ENCODE measurements at regions not wholly inside any gene's neighbourhood (a gene's known extent, or its start where the extent isn't known, plus 50 kb on each side); places are given as distances from the start of the nearest gene placed in this dataset.
"Not testable (repeated sequence)": the region's sequence is repeated elsewhere in the genome, so short reads cannot be mapped to it uniquely, and the experiment has no call there.

DNA sequence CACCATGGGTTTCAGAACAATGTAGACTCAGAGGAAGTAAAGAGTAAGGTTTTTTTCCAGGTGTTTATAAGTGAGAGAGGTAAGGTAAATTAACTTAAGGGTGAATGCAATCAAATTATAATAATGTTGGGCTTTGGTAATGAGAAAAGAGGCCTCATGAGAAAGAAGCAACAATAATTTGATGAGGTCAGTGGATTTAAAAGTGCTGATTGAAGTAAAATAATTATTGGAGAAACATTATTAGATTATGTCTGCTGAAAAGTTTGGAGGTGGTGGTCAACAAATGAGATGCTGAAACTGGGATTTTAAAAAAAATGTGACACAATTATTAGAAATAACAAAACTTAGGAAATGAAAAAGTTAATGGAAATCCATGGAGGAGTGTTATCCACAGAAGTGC, 187.4 kb upstream of the BRINP3 start:
- H3K36me3 ChIP-seq (ENCODE audit: control insufficient read depth, insufficient read depth, low read length): no peaks in the 10 kb centered on the region
- no peak overlapping the region for H3K27ac ChIP-seq (ENCODE audit: low read depth, low read length, severe bottlenecking)
- H3K9me3 ChIP-seq (ENCODE audit: control insufficient read depth, low read length): no peaks in the 10 kb centered on the region
- no peak overlapping the region for H3K4me3 ChIP-seq (ENCODE audit: extremely low read depth, insufficient read depth, low read length, poor library complexity, severe bottlenecking)
- H3K4me1 ChIP-seq (ENCODE audit: control insufficient read depth, insufficient read depth, low read length, poor library complexity, severe bottlenecking): no peaks in the 10 kb centered on the region

DNA sequence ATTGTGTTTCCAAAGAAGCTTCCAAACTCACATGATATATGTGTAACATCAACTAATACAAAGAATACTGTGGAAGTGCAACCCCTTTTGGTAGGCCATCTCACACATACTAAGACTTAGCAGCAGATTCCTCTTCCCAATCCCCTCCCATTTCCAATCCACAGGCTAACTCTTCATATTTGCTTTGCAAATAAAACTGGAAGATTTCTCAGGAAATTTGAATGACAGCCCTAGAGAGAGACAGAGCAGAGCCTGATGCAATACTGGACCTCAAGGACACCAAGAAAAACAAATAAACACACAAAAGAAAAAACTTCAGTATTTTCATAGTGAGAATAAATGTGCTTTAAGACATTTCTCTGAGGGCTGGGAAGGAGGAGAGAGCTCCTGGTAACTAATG, 190.2 kb upstream of the BRINP3 start:
- H3K9me3 ChIP-seq (ENCODE audit: control insufficient read depth, low read length): no peaks in the 10 kb centered on the region
- no peak overlapping the region for H3K27ac ChIP-seq (ENCODE audit: low read depth, low read length, severe bottlenecking)
- no peaks in the 10 kb centered on the region for H3K4me1 ChIP-seq (ENCODE audit: control insufficient read depth, insufficient read depth, low read length, poor library complexity, severe bottlenecking)
- H3K36me3 ChIP-seq (ENCODE audit: control insufficient read depth, insufficient read depth, low read length): no peaks in the 10 kb centered on the region
- no peak overlapping the region for H3K4me3 ChIP-seq (ENCODE audit: extremely low read depth, insufficient read depth, low read length, poor library complexity, severe bottlenecking)

DNA sequence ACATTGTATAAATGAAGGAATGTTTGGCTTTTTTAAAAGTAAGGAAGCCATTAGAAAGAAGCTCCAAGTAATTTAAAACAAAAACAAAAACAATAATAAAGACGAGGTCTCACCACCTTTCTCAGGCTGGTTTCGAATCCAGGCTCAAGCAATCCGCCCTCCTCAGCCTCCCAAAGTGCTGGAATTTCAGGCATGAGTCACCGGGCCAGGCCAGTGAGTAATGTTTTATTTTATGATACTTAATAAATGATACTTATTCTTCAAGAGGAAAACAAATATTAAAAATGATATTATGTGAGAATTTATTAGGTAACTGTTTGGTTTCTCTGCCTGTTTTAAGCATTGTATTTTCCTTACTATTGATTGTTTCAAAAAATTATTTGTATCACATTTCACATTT, 201.4 kb upstream of the BRINP3 start:
- 94% methylated on average over 3 of the region's 4 CpGs; no CpG with 5 or more reads in 1 of the 2 experiments for WGBS, 2 experiments (ENCODE audit: insufficient coverage in 2 of 2)
- Histone ChIP-seq H3K9me3 (ENCODE audit: control insufficient read depth, low read length) (no peaks in the 10 kb centered on the region), H3K4me1 (ENCODE audit: control insufficient read depth, insufficient read depth, low read length, poor library complexity, severe bottlenecking) (no peaks in the 10 kb centered on the region), H3K4me3 (ENCODE audit: extremely low read depth, insufficient read depth, low read length, poor library complexity, severe bottlenecking) (no peak overlapping the region), H3K36me3 (ENCODE audit: control insufficient read depth, insufficient read depth, low read length) (no peaks in the 10 kb centered on the region), H3K27ac (ENCODE audit: low read depth, low read length, severe bottlenecking) (no peak overlapping the region)

DNA sequence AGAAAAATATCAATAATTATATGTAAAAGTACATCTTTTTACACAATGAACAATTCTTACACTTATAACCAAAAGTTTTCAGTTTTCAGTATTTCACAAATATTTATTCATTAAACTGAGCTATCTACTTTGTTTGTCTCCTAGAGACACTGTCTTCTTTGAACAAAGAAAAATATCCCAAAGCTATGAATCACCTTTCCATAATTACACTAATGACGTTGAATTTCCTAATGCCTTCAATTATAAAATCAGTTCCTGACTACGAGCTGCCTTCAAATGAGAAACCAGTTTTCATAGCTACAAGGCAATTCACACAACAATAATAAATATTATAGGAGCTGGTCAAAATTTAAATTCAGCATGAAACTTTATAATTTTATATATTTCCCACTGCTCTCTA, 201.8 kb upstream of the BRINP3 start:
- Histone ChIP-seq H3K4me3 (ENCODE audit: extremely low read depth, insufficient read depth, low read length, poor library complexity, severe bottlenecking) (no peak overlapping the region), H3K4me1 (ENCODE audit: control insufficient read depth, insufficient read depth, low read length, poor library complexity, severe bottlenecking) (no peaks in the 10 kb centered on the region), H3K36me3 (ENCODE audit: control insufficient read depth, insufficient read depth, low read length) (no peaks in the 10 kb centered on the region), H3K27ac (ENCODE audit: low read depth, low read length, severe bottlenecking) (no peak overlapping the region), H3K9me3 (ENCODE audit: control insufficient read depth, low read length) (no peaks in the 10 kb centered on the region)
- 67 to 82% methylated on average over 1 of the region's 2 CpGs for WGBS, 2 experiments (ENCODE audit: insufficient coverage in 2 of 2)

DNA sequence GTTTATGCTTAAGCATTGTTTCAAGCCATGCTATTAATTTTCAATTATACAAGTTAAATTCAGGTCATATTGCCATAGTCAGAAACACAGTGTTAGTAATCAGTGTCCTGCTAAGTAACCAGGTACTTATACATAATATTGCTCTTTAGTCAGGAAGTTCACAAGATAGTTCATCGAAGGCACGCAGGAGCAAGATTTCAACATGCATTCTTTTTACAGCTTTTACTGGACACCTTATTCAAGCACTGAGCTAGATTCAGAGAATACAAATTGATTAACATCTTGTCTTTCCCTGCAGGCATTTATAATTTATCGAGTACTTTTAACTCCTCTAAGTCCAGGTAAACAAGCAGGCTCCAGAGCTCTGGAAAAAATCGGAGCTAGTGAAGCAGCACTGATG, 202.3 kb upstream of the BRINP3 start:
- no peaks in the 10 kb centered on the region for H3K4me1 ChIP-seq (ENCODE audit: control insufficient read depth, insufficient read depth, low read length, poor library complexity, severe bottlenecking)
- no peaks in the 10 kb centered on the region for H3K9me3 ChIP-seq (ENCODE audit: control insufficient read depth, low read length)
- no peak overlapping the region for H3K4me3 ChIP-seq (ENCODE audit: extremely low read depth, insufficient read depth, low read length, poor library complexity, severe bottlenecking)
- 83 to 100% methylated on average over 1 of the region's 4 CpGs for WGBS, 2 experiments (ENCODE audit: insufficient coverage in 2 of 2)
- H3K36me3 ChIP-seq (ENCODE audit: control insufficient read depth, insufficient read depth, low read length): no peaks in the 10 kb centered on the region
- no peak overlapping the region for H3K27ac ChIP-seq (ENCODE audit: low read depth, low read length, severe bottlenecking)

DNA sequence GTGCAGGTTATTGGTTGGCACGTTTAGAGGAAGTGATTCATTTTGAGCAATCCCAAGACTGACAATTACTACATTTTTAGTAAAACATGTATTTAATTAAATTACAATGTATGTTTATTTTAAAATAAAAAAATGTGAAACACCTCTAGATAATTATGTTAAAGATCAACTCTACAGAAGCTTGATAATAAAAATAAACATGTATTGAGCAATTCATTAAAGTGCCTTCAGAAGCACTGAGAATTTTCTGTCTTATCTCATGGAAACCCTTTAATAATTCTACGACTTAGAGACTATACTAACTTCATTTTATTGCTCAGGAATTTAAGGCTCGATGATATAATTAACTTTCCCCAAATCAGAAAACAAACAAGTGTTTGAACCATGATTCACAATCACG, 208.0 kb upstream of the BRINP3 start:
- Histone ChIP-seq H3K9me3 (ENCODE audit: control insufficient read depth, low read length) (no peaks in the 10 kb centered on the region), H3K4me3 (ENCODE audit: extremely low read depth, insufficient read depth, low read length, poor library complexity, severe bottlenecking) (no peak overlapping the region), H3K27ac (ENCODE audit: low read depth, low read length, severe bottlenecking) (no peak overlapping the region), H3K4me1 (ENCODE audit: control insufficient read depth, insufficient read depth, low read length, poor library complexity, severe bottlenecking) (no peaks in the 10 kb centered on the region), H3K36me3 (ENCODE audit: control insufficient read depth, insufficient read depth, low read length) (no peaks in the 10 kb centered on the region)
- 90 to 100% methylated on average over 3 of the region's 4 CpGs for WGBS, 2 experiments (ENCODE audit: insufficient coverage in 2 of 2)

DNA sequence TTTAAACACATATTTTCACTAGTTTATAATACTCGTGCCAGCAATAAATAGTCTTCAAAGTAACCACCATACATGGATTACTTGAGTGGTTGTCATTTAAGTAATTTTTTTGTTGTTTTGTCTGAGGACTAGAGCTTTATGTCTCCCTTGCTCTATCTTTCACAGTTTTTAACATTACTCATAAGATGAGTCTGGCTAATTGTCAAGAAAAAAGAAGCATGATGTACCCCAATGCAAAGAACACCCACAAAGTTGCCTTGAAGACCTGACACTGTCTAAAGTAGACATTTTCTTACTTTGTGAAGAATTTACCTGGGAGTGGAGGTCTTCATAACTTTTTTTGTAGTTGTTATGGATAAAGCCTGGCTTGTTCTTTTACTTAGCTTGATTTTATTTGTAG, 210.4 kb upstream of the BRINP3 start:
- Histone ChIP-seq H3K4me1 (ENCODE audit: control insufficient read depth, insufficient read depth, low read length, poor library complexity, severe bottlenecking) (no peaks in the 10 kb centered on the region), H3K9me3 (ENCODE audit: control insufficient read depth, low read length) (no peaks in the 10 kb centered on the region), H3K4me3 (ENCODE audit: extremely low read depth, insufficient read depth, low read length, poor library complexity, severe bottlenecking) (no peak overlapping the region), H3K36me3 (ENCODE audit: control insufficient read depth, insufficient read depth, low read length) (no peaks in the 10 kb centered on the region), H3K27ac (ENCODE audit: low read depth, low read length, severe bottlenecking) (no peak overlapping the region)
- no CpG with 5 or more reads among the region's 1 CpG for WGBS, 2 experiments (ENCODE audit: insufficient coverage in 2 of 2)

DNA sequence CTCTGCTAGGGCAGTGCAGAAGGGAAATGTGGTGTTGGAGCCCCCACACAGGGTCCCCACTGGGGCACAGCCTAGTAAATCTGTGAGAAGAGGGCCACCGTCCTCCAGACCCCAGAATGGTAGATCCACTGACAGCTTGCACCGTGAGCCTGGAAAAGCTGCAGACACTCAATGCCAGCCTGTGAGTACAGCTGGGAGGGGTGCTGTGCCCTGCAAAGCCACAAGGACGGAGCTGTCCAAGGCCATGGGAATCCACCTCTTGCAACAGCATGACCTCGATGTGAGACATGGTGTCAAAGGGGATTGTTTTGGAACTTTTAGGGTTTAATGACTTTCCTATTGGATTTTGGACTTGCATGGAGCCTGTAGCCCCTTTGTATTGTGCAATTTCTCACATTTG, 220.8 kb upstream of the BRINP3 start:
- not testable (repeated sequence) for H3K36me3 ChIP-seq (ENCODE audit: control insufficient read depth, insufficient read depth, low read length); H3K9me3 ChIP-seq (ENCODE audit: control insufficient read depth, low read length); H3K27ac ChIP-seq (ENCODE audit: low read depth, low read length, severe bottlenecking); H3K4me3 ChIP-seq (ENCODE audit: extremely low read depth, insufficient read depth, low read length, poor library complexity, severe bottlenecking); H3K4me1 ChIP-seq (ENCODE audit: control insufficient read depth, insufficient read depth, low read length, poor library complexity, severe bottlenecking)
- 96 to 100% methylated on average over 2 to 3 of the region's 4 CpGs for WGBS, 2 experiments (ENCODE audit: insufficient coverage in 2 of 2)

DNA sequence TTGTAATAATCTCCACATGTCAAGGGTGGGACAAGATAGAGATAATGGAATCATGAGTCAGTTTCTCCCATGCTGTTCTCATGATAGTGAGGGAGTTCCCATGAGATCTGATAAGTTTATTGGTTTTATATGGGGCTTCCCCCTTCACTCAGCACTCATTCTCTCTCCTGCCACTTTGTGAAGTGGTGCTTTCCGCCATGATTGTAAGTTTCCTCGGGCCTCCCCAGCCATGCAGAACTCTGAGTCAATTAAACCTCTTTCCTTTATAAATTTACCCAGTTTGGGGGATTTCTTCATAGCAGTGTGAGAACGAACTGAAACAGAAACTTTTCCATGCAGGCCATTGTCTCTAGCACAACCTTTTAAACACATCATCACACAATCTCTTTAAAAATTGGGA, 221.5 kb upstream of the BRINP3 start:
- no peaks in the 10 kb centered on the region for H3K36me3 ChIP-seq (ENCODE audit: control insufficient read depth, insufficient read depth, low read length)
- 92 to 100% methylated on average over 1 to 2 of the region's 3 CpGs for WGBS, 2 experiments (ENCODE audit: insufficient coverage in 2 of 2)
- no peak overlapping the region for H3K4me3 ChIP-seq (ENCODE audit: extremely low read depth, insufficient read depth, low read length, poor library complexity, severe bottlenecking)
- H3K9me3 ChIP-seq (ENCODE audit: control insufficient read depth, low read length): no peaks in the 10 kb centered on the region
- H3K4me1 ChIP-seq (ENCODE audit: control insufficient read depth, insufficient read depth, low read length, poor library complexity, severe bottlenecking): no peaks in the 10 kb centered on the region
- H3K27ac ChIP-seq (ENCODE audit: low read depth, low read length, severe bottlenecking): no peak overlapping the region

DNA sequence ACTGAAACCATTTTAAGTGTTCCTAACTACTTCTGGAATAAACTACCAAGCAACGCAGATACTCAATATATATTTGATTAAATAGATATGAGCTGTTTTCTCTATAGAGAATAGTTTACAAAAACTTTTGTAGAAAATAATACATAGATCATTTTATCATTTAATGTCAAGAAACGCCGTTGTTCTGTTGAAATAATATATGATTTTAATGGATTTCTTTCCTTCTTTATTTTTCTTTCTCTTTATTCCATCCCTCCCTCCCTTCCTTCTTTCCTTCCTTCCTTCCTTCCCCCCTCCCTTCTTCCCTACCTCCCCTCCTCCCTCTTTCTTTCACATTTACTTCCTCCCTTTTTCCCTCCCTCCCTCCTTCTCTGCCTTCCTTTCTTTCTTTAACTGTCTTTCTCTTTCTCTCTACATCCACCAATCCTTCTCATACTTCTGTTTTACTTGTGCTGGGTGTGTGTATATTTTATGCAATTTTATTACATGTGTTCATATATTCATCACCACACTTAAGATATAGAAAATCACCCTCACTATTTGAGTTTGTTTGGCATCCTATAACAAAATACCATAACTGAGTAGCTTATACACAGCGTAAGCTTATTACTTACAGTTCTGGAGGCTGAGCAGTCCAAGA, 230.9 kb upstream of the BRINP3 start:
- H3K27ac ChIP-seq (ENCODE audit: low read depth, low read length, severe bottlenecking): no peak overlapping the region
- H3K36me3 ChIP-seq (ENCODE audit: control insufficient read depth, insufficient read depth, low read length): no peaks in the 10 kb centered on the region
- H3K4me1 ChIP-seq (ENCODE audit: control insufficient read depth, insufficient read depth, low read length, poor library complexity, severe bottlenecking): no peaks in the 10 kb centered on the region
- 100% methylated on average over 1 of the region's 4 CpGs; no CpG with 5 or more reads in 1 of the 2 experiments for WGBS, 2 experiments (ENCODE audit: insufficient coverage in 2 of 2)
- no peak overlapping the region for H3K4me3 ChIP-seq (ENCODE audit: extremely low read depth, insufficient read depth, low read length, poor library complexity, severe bottlenecking)
- H3K9me3 ChIP-seq (ENCODE audit: control insufficient read depth, low read length): no peaks in the 10 kb centered on the region

DNA sequence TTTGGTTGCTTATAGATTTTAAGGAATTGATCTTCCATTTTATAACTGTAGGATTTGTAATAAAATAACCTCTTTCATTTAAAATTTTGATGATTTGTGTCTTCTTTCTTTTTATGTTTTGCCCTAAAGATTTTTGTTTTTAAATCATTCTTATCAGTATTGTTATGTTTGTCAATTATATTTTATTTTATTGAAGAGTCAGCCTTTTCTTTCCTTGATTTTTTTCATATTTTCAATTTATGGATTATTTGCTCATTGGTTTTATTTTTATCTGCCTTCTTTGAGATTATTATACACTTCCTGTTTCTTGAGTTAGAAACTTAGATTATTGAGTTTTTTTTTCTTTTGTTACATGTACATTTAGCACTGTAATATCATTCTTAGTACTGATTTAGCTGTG, 233.4 kb upstream of the BRINP3 start:
- Histone ChIP-seq H3K9me3 (ENCODE audit: control insufficient read depth, low read length) (no peaks in the 10 kb centered on the region), H3K36me3 (ENCODE audit: control insufficient read depth, insufficient read depth, low read length) (no peaks in the 10 kb centered on the region)

DNA sequence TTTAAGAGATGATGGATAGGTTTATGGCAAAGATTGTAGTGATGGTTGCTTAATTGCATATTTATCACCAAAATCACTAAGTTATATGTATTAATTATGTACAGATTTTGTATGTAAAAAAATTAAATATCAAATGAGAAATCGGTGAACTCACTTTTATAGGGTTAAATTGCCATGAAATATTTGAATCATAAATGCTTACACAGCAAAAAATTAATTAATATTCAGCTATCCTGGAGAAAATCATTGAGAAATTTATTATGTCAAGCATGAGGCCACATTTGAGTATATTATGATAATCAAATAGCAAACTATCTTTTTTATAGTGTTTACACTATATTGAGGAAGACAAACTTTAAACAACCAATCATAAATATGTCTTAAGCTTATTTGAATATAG, 239.4 kb upstream of the BRINP3 start:
- no CpG with 5 or more reads among the region's 1 CpG for WGBS, 2 experiments (ENCODE audit: insufficient coverage in 2 of 2)
- H3K4me1 ChIP-seq (ENCODE audit: control insufficient read depth, insufficient read depth, low read length, poor library complexity, severe bottlenecking): no peaks in the 10 kb centered on the region
- no peaks in the 10 kb centered on the region for H3K9me3 ChIP-seq (ENCODE audit: control insufficient read depth, low read length)
- no peak overlapping the region for H3K27ac ChIP-seq (ENCODE audit: low read depth, low read length, severe bottlenecking)
- H3K4me3 ChIP-seq (ENCODE audit: extremely low read depth, insufficient read depth, low read length, poor library complexity, severe bottlenecking): no peak overlapping the region
- no peaks in the 10 kb centered on the region for H3K36me3 ChIP-seq (ENCODE audit: control insufficient read depth, insufficient read depth, low read length)

More for the DNA sequence above, 233.4 kb upstream of the BRINP3 start:
- Histone ChIP-seq H3K4me3 (ENCODE audit: extremely low read depth, insufficient read depth, low read length, poor library complexity, severe bottlenecking) (no peak overlapping the region), H3K27ac (ENCODE audit: low read depth, low read length, severe bottlenecking) (no peak overlapping the region), H3K4me1 (ENCODE audit: control insufficient read depth, insufficient read depth, low read length, poor library complexity, severe bottlenecking) (no peaks in the 10 kb centered on the region)
